ENCODE measurements at regions not wholly inside any gene's neighbourhood (a gene's known extent, or its start where the extent isn't known, plus 50 kb on each side); places are given as distances from the start of the nearest gene placed in this dataset.
"Not testable (repeated sequence)": the region's sequence is repeated elsewhere in the genome, so short reads cannot be mapped to it uniquely, and the experiment has no call there.

DNA sequence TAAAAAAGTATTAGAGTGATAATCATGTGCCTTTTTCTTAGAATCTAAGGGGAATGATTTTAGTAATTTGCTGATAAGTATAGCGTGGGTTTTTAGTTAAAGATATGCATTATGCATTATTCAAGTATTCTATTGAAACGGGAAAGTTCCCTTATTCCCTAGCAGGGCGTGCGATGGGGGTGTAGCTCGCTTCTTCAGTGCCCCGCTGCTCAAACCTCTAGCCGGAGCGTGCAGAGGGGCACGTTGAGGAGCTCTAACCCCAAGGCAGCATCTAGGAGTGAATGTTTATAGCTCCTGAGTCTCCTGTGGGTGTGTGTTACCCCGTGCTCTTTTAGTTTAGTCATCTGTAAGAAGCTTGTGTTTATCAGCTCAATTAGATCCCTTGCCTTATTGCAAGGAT is 1339.5 kb upstream of the MAP3K7 start:
- DNase-seq (ENCODE audit: low read depth in 3 of 3) = no peak

- DNase-seq (ENCODE audit: low read depth in 3 of 3) = no peak
These were observed 1325.1 kb upstream of the MAP3K7 start for GRCh38 chr6:91911945-91912344.

GRCh38 chr6:91904586-91905164 is 1317.8 kb upstream of the MAP3K7 start:
- DNase-seq (ENCODE audit: low read depth in 3 of 3) = no peak

DNA sequence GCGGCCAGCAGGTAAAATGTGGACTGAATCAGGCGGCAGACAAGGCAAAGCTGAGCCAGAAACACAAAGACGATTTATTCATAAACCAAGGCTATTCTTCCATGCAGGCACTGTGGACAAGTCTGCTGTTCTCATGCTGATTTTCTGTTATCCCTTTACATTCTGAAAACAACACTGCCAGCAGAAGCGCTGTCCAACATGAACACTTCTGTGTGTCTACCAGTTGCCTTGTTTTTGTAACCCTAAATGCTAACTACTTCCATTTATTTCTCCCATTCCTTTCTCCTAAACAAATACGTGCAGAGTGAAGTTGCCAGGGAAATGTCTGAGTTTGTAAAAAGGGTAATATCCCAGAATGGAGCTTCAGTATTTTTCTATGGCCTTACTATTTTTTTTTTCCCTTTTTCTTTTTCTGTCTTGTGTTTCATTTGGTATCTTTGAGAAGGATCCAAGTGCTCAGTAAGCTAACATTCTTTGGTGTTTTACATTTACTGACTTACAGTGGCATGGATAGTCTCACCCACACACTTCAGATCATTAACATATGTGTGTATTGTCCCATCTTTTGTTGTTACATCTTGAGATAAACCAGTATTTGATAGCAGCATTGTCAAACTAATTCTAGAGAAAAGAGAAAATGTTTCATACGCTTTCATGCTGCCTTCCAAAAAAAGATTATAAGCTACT is 1308.9 kb upstream of the MAP3K7 start:
- DNase-seq (ENCODE audit: low read depth in 3 of 3) = no peak

DNA sequence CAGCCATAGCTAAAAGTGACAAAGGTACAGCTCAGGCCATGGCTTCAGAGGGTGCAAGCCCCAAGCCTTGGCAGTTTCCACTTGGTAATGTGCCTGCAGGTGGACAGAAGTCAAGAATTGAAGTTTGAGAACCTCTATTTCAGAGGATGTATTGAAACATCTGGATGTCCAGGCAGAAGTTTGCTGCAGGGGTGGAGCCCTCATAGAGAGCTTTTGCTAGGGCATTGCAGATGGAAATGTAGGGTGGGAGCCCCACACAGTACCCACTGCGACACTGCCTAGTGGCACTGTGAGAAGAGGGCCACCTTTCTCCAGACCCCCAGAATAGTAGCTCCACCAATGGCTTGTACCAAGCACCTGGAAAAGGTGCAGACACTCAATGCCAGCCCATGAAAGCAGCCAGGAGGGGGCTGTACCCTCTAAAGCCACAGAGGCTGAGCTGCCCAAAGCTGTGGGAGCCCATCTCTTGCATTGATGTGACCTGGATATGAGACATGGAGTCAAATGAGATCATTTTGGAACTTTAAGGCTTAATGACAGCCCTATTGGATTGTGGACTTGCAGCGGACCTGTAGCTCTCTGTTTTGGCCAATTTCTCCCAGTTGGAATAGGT is 1299.4 kb upstream of the MAP3K7 start:
- no peak for DNase-seq (ENCODE audit: low read depth in 3 of 3)

DNA sequence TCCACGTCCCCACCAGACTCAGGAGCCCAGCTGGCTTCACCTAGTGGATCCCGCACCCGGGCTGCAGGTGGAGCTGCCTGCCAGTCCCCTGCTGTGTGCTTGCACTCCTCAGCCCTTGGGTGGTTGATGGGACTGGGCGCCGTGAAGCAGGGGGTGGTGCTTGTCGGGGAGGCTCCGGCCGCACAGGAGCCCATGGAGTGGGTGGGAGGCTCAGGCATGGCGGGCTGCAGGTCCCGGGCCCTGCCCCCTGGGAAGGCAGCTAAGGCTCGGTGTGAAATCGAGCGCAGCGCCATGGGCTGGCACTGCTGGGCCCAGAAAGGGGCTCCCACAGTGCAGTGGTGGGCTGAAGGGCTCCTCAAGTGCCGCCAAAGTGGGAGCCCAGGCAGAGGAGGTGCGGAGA is 1294.9 kb upstream of the MAP3K7 start:
- not testable (repeated sequence) for DNase-seq (ENCODE audit: low read depth in 3 of 3)

DNA sequence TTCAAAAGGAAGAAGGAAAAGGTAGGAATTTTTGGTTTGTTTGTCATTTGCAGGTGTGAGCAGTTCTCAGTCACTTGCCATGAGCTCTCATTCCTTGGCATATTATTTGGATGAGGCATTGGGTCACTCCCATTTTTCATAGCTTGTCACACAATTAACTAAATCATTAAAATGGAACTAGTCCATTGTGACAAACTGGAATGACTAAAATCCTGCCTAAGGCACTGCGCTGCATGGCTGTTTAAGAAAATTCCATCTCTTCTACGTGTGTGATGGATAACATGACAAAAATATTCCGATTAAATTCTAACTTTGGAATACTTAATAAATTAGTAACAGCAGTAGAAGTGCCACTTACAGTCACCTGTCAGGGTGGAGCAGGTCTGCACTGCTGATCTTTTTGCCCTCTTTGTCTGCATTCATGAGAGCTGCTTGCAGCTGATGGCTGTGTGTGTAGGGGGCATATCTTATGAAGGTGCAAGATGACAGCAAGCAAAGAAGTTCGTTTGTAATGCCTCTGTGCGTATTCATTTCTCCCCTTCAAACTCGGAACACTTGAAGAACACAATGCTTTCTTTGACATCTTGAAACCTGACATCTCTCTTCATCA is 1292.6 kb upstream of the MAP3K7 start:
- no peak for DNase-seq (ENCODE audit: low read depth in 3 of 3)

DNA sequence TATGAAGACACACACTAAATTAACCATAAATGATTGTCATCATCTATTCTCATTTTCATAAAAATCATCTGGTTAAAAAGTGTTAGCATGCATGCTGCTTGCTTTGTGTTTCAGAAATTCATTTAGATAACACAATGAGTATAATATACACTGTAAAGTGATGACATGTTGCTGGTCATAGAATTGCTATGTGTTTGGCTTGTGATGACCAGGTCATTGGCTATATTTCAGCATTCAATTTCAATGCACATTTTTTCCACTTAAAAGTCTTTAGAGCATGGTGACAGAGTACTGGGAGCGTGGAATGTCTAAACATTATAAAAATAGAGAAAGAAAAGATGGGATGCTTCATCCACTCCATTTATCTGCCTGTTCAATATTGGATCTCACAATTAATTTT is 1291.1 kb upstream of the MAP3K7 start:
- DNase-seq (ENCODE audit: low read depth in 3 of 3) = no peak

GRCh38 chr6:91874971-91875370 is 1288.1 kb upstream of the MAP3K7 start:
- DNase-seq (ENCODE audit: low read depth in 3 of 3) = no peak

GRCh38 chr6:91868539-91869202 is 1281.8 kb upstream of the MAP3K7 start:
- DNase-seq (ENCODE audit: low read depth in 3 of 3) = no peak

- DNase-seq (ENCODE audit: low read depth in 3 of 3) = no peak
These were observed 1279.0 kb upstream of the MAP3K7 start for GRCh38 chr6:91865889-91866288.

DNA sequence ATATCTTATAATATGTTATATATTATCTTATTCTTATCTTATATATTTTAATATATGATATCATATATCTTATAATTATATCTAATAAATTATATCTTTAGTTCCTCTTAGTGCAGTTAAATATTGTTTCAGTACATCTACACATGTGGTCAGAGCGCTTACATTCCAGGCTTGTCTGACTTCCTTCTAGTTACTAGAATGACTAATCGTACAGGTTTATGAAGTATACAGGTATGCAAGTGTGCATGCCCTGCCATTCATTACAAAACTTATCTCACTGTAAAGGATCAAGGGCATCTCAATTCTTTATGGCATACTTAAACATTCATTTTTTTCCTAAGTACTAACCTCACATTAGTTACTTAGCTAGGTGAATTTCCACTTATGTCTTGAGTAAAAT is 1278.0 kb upstream of the MAP3K7 start:
- no peak for DNase-seq (ENCODE audit: low read depth in 3 of 3)

GRCh38 chr6:91860541-91861335 is 1273.9 kb upstream of the MAP3K7 start:
- DNase-seq (ENCODE audit: low read depth in 3 of 3) = no peak

DNA sequence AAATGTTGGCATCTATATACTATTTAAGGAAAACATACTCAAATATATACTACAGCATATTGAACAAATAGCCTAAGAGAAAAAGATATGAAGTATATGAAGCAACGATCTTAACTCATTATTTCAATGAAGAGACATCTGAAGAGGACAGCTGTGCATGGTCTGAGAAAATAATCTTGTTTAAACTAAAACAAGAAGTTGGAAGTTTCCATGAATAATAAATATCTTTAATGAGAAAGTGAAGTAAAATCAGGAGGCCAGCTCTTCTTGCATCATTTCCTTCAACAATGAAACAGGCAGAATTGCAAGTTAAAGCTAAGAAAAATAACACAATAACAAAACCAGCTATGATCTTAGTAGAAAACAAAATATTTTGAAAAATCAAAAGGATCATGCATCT is 1265.4 kb upstream of the MAP3K7 start:
- DNase-seq (ENCODE audit: low read depth in 3 of 3) = no peak

GRCh38 chr6:91834813-91835212 is 1247.9 kb upstream of the MAP3K7 start:
- DNase-seq (ENCODE audit: low read depth in 3 of 3) = no peak

- no peak for DNase-seq (ENCODE audit: low read depth in 3 of 3)
These were observed 1240.3 kb upstream of the MAP3K7 start for GRCh38 chr6:91827151-91827550.

GRCh38 chr6:91826128-91826527 is 1239.3 kb upstream of the MAP3K7 start:
- DNase-seq (ENCODE audit: low read depth in 3 of 3) = no peak

DNA sequence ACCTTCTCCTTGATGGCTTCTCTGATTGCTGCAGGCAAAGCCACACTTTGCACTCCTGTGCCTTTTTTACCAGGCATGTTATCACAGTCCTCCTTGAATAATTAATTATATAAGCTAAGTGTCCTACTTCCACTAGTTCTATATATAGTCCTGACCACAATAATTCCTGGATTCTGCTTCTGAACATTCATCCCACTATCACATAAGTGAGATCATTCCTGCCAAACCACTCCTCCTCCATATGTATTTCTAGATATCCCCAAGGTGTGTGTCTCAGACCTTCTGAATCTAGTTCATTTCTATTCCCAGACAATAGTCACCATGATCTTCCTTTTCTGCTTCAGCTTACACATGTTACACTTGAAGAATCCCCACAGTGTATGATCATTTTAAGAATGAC is 1237.5 kb upstream of the MAP3K7 start:
- no peak for DNase-seq (ENCODE audit: low read depth in 3 of 3)

DNA sequence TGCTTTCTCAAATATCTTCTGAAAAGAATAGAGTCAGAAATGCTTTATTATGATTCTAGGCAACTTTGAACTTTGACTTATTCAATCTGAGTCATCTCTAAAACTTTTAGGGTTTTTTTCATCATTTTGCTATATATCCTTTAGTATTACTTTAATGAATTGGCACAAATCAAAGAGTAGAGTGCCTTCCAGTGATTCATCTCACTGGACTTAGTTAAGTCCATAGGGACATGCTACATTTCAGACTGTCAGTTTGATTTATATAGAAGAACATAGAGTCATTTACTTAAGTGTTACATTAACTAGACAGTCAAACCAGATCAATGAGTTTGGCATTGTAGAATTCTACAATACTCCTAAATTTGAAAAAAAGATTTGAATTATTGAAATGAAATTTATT is 1235.7 kb upstream of the MAP3K7 start:
- DNase-seq (ENCODE audit: low read depth in 3 of 3) = no peak

DNA sequence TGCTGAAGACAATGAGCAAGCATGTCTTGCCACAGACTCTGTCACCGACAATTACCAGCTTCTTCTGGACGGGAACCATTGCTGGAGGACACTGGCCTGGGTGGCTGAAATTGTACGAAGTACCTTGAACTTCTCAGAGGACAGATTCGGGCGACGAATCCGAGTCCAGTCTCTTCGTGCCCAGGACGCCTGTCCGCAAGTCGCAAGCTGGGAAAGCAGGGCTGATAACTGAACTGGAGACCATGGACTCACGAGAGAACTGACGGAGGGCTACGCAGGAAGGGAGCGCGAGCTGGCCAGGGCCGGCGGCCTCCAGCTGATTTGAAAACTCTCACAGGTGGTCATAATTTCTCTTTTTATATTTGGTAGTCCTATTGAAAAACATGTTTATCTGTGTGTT is 1229.5 kb upstream of the MAP3K7 start:
- DNase-seq (ENCODE audit: low read depth in 3 of 3) = no peak

- no peak for DNase-seq (ENCODE audit: low read depth in 3 of 3)
These were observed 1226.8 kb upstream of the MAP3K7 start for GRCh38 chr6:91813641-91814040.
